ENCODE measurements at regions not wholly inside any gene's neighbourhood (a gene's known extent, or its start where the extent isn't known, plus 50 kb on each side); places are given as distances from the start of the nearest gene placed in this dataset.

DNA sequence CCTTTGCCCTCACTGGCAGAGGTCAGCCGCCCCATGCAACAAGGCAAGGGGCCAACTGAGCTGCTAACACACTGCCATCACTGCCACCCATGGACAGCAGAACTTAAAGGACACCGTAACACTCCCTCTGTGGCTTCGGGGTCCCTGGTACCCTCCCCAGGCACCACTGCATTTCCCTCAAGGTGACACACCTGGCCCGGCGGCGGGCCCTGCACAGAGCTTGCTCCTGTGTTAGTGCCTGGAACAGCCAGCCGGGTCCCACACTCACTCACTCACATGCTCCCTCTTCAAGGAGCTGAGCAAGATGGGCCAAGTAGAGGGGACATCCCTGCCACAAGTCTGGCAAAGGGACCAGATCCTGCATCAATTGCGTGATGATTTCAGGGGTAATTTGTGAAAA, 126.5 kb upstream of the SOX4 start:
- H3K27me3 ChIP-seq: no peaks in the 10 kb centered on the region
- DNase-seq: no peak
- 96% methylated on average over 8 of the region's 8 CpGs for WGBS, 2 donors
- no peaks in the 10 kb centered on the region for H3K36me3 ChIP-seq (ENCODE audit: low read depth, missing control alignments)
- H3K4me3 ChIP-seq: no peak overlapping the region
- intact Hi-C loops (cut with DNase I; ENCODE audit: low total_unique reads): no loop called here
- no peaks in the 10 kb centered on the region for H3K9me3 ChIP-seq
- TF ChIP-seq, protein P1, sequence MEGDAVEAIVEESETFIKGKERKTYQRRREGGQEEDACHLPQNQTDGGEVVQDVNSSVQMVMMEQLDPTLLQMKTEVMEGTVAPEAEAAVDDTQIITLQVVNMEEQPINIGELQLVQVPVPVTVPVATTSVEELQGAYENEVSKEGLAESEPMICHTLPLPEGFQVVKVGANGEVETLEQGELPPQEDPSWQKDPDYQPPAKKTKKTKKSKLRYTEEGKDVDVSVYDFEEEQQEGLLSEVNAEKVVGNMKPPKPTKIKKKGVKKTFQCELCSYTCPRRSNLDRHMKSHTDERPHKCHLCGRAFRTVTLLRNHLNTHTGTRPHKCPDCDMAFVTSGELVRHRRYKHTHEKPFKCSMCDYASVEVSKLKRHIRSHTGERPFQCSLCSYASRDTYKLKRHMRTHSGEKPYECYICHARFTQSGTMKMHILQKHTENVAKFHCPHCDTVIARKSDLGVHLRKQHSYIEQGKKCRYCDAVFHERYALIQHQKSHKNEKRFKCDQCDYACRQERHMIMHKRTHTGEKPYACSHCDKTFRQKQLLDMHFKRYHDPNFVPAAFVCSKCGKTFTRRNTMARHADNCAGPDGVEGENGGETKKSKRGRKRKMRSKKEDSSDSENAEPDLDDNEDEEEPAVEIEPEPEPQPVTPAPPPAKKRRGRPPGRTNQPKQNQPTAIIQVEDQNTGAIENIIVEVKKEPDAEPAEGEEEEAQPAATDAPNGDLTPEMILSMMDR (IDR thresholded peaks at IDR 0.05): no peak
- no peak for TF ChIP-seq POLR2A (IDR thresholded peaks at IDR 0.05)
- no peak overlapping the region for H3K27ac ChIP-seq
- peaks cover 3% of the 10 kb centered on the region for H3K4me1 ChIP-seq

DNA sequence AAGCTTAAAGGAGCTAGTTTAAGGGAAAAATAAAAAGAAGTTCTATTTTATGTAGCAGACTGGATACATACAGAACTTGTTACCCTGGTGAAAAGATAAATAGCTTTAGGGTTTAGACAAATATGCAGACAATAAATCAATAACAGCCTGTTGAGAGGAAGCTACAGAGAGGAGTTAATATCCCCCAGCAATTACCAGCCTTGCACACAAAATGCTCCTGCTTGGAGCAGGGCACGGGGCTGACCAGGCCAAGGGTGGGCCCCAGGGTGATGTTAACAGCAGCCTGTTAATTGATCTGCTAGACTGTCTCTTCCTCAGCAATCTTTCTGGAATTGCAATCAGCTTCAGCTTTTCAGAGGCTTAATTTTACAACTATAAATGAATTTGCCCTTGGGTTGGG, 125.1 kb upstream of the SOX4 start:
- WGBS, 2 donors: 42 to 73% methylated on average over 1 of the region's 1 CpG
- Histone ChIP-seq H3K36me3 (ENCODE audit: low read depth, missing control alignments) (no peaks in the 10 kb centered on the region), H3K9me3 (no peaks in the 10 kb centered on the region), H3K27me3 (no peaks in the 10 kb centered on the region), H3K27ac (no peak overlapping the region), H3K4me1 (peaks cover 3% of the 10 kb centered on the region), H3K4me3 (no peak overlapping the region)
- no peak for TF ChIP-seq POLR2A (IDR thresholded peaks at IDR 0.05)
- TF ChIP-seq, protein P1 (IDR thresholded peaks at IDR 0.05): no peak
- DNase-seq: no peak
- intact Hi-C loops (cut with DNase I; ENCODE audit: low total_unique reads): no loop called here

DNA sequence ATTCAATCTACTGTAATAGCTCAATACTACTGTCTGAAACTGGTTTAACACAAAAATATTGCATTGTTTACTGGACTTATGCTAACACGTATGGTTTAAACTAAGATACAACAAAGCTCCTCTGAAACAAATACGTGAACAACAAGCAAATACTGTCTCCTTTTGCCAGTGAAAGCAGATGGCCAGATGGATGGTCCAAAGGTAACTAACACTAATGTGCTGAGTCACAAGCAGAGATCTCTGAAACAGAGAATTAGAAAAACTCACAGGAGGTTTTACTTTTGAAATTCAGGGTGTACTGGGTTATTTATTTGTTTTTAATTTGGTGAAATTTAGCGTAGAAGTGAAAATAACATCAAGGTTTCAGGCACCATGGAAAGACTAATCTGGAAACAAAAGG, 124.3 kb upstream of the SOX4 start:
- 83 to 85% methylated on average over 3 of the region's 3 CpGs for WGBS, 2 donors

DNA sequence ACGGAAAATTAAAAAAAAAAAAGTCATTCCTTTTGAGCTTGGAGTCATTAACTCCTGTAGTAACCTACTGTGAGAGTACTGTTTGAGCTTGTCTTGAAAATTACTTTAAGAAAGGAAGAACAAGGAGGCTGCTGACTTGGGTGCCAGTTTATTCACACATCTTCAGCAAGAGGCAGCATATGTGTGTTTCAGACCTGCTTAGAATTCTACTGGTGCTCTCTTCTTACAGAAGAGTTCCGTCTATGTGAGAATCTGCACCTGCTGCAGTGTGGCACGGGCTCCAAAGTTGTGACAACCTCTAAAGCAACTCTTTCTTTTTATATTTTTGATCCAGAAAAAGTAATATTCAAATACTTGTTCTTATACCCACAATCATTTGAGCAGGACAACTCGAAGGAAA, 117.4 kb upstream of the SOX4 start:
- DNase-seq: no peak
- intact Hi-C loops (cut with DNase I; ENCODE audit: low total_unique reads): no loop called here
- H3K27me3 ChIP-seq: no peaks in the 10 kb centered on the region
- no peak overlapping the region for H3K4me3 ChIP-seq
- WGBS, 2 donors: 76 to 84% methylated on average over 4 of the region's 4 CpGs
- H3K4me1 ChIP-seq: peaks cover 16% of the 10 kb centered on the region
- no peak for TF ChIP-seq POLR2A (IDR thresholded peaks at IDR 0.05)
- TF ChIP-seq, protein P1 (IDR thresholded peaks at IDR 0.05): no peak
- no peak overlapping the region for H3K27ac ChIP-seq
- H3K9me3 ChIP-seq: no peaks in the 10 kb centered on the region
- H3K36me3 ChIP-seq (ENCODE audit: low read depth, missing control alignments): no peaks in the 10 kb centered on the region

More for the DNA sequence above, 124.3 kb upstream of the SOX4 start:
- no peak for DNase-seq
- no peaks in the 10 kb centered on the region for H3K27me3 ChIP-seq
- H3K36me3 ChIP-seq (ENCODE audit: low read depth, missing control alignments): no peaks in the 10 kb centered on the region
- TF ChIP-seq, protein P1 (IDR thresholded peaks at IDR 0.05): no peak
- no peak for TF ChIP-seq POLR2A (IDR thresholded peaks at IDR 0.05)
- peaks cover 3% of the 10 kb centered on the region for H3K4me1 ChIP-seq
- intact Hi-C loops (cut with DNase I; ENCODE audit: low total_unique reads): no loop called here
- H3K27ac ChIP-seq: no peak overlapping the region
- H3K4me3 ChIP-seq: no peak overlapping the region
- no peaks in the 10 kb centered on the region for H3K9me3 ChIP-seq

DNA sequence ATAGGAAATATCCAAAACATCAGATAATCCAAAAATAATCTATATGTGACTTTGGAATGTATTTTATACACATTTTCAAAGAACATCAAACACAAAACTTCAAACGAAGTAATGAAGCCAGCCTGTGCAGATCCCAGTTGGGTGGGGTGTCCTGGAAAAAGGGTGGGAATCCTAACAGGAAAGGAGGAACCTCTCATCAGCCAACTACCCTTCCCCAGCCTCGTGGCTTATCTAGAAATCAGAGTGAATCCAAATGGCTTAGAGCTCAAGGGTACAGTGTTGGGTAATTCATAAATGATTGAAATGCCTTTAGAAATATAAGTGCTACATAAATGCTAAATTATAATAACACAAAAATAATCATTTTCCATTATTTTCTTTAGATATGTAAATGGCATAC, 115.1 kb upstream of the SOX4 start:
- H3K4me3 ChIP-seq: no peak overlapping the region
- no peak for TF ChIP-seq POLR2A (IDR thresholded peaks at IDR 0.05)
- TF ChIP-seq, protein P1 (IDR thresholded peaks at IDR 0.05): no peak
- peaks cover 16% of the 10 kb centered on the region for H3K4me1 ChIP-seq
- peak overlapping the region; percentile 14 to 26 for H3K27ac ChIP-seq
- no peaks in the 10 kb centered on the region for H3K36me3 ChIP-seq (ENCODE audit: low read depth, missing control alignments)
- H3K27me3 ChIP-seq: no peaks in the 10 kb centered on the region
- no peak for DNase-seq
- WGBS, 2 donors: 38 to 41% methylated on average over 2 of the region's 2 CpGs
- intact Hi-C loops (cut with DNase I; ENCODE audit: low total_unique reads): no loop called here
- H3K9me3 ChIP-seq: no peaks in the 10 kb centered on the region
